Spleen (tissue), 11 donors: ENCODE measurements at regions not wholly inside any gene's neighbourhood (a gene's known extent, or its start where the extent isn't known, plus 50 kb on each side); places are given as distances from the start of the nearest gene placed in this dataset.

Experiments used
- DNase-seq: peaks from one replicate; pipeline ENCODE4 v3.0.0-alpha.2; 2020
- H3K27ac ChIP-seq, 8 donors: fragments of 200-600 bp; sonication (generic) in 7 of 8; 1 replicate in 4 of 8; 2 replicates in 4 of 8; pipeline versions ENCODE4 v1.5.0 to v1.8.0; 2016 to 2021; ENCODE audit warnings: inconsistent platforms in 4 of 8, mild to moderate bottlenecking in 4 of 8, moderate library complexity in 1 of 8
- H3K27me3 ChIP-seq, 7 donors: fragments of 200-600 bp; sonication (generic) in 6 of 7; replicated peaks in 1 of 7; 1 replicate in 4 of 7; 2 replicates in 3 of 7; pipeline versions ENCODE4 v1.5.0 to v1.8.0; 2016 to 2021; ENCODE audit warnings: inconsistent platforms in 3 of 7, mild to moderate bottlenecking in 1 of 7
- H3K36me3 ChIP-seq, 6 donors: fragments of 200-600 bp; sonication (generic) in 5 of 6; 1 replicate in 4 of 6; 2 replicates in 2 of 6; pipeline versions ENCODE4 v1.5.0 to v1.8.0; 2016 to 2021; ENCODE audit warnings: inconsistent platforms in 2 of 6
- H3K4me1 ChIP-seq, 6 donors: fragments of 200-600 bp; sonication (generic) in 5 of 6; 1 replicate in 3 of 6; 2 replicates in 3 of 6; pipeline versions ENCODE4 v1.5.0 to v1.8.0; 2016 to 2021; ENCODE audit warnings: inconsistent platforms in 3 of 6
- H3K4me3 ChIP-seq, 8 donors: fragments of 200-600 bp; sonication (generic) in 7 of 8; 1 replicate in 4 of 8; 2 replicates in 4 of 8; pipeline versions ENCODE4 v1.5.0 to v1.8.0; 2016 to 2021; ENCODE audit warnings: inconsistent platforms in 4 of 8, mild to moderate bottlenecking in 4 of 8, moderate library complexity in 2 of 8
- H3K9me3 ChIP-seq, 8 donors: fragments of 200-600 bp; sonication (generic) in 7 of 8; 1 replicate in 4 of 8; 2 replicates in 4 of 8; pipeline versions ENCODE4 v1.5.0 to v1.8.0; 2016 to 2021; ENCODE audit warnings: inconsistent platforms in 4 of 8
- POLR2A ChIP-seq, 3 donors: fragments of 450-650 bp; IDR thresholded peaks; one replicate each; pipeline ENCODE4 v1.5.1; 2017; ENCODE audit warnings: antibody characterized with exemption in 3 of 3, mild to moderate bottlenecking in 1 of 3
- POLR2AphosphoS5 ChIP-seq, 3 donors: sonication (generic); formaldehyde crosslinking; IDR thresholded peaks; one replicate each; pipeline ENCODE4 v1.5.1; 2017; ENCODE audit warnings: antibody characterized with exemption in 3 of 3
- WGBS, 5 donors: extraction: QIAGEN DNeasy Blood & Tissue Kit in 3 of 5; methylation state at CpG; one replicate each; pipeline versions ENCODE4 v1.1.5 to v1.1.7; 2013 to 2018; 5-methylcytosine and 5-hydroxymethylcytosine counted together
- intact Hi-C: fragments of 100-400 bp; cut with DNase I; formaldehyde crosslinking; loops from one replicate; pipeline ENCODE4 v1.15.0; 2023; ENCODE audit warnings: low total_unique reads
- TF ChIP-seq, protein P1 (sequence below), 11 experiments: fragments of 200-600 bp in 7 of 11; fragments of 450-650 bp in 4 of 11; sonication (generic) in 4 of 11; IDR thresholded peaks in 8 of 11; conservative IDR thresholded peaks in 3 of 11; 1 replicate in 7 of 11; 2 replicates in 4 of 11; pipeline versions ENCODE4 v1.4.0 to v1.8.0; 2016 to 2021; ENCODE audit warnings: antibody characterized with exemption in 11 of 11, inconsistent platforms in 4 of 11, mild to moderate bottlenecking in 1 of 11
- donor health status: healthy with polysubstance abuse.
- donor health status: DM: no; HTN: no; CAD: no; lungs with moderate emphysema.
- donor health status: DM: no; HTN: no; CAD: no.
- donor health status: Bipolar disorder and iron deficiency.
- donor health status: healthy.
- donor health status: DM: no; HTN: no; CAD: no.
- donor health status: DM: yes; HTN: yes; CAD: no.

DNA sequence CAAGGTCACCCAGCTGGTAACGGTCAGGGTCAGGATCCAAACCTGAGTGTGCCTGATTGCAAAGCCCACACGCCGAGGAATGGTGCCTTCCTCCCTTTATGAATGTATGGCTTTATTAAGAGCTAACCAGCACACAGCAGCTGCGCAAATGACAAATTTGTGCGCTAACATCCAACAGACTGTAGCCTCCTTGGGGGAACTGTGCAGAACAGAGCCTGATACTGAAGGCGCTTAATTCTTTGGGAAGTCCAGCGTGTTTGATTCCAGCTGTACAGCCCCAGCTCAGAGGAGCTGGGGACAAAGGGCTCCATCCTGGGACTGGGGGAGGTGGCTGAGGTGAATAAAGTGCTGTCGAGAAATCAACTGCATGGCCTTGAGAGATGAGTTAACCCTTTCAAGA, 75.7 kb upstream of the JARID2 start:
- Histone ChIP-seq H3K4me3 (no peak overlapping the region), H3K36me3 (no peaks in the 10 kb centered on the region), H3K9me3 (no peaks in the 10 kb centered on the region), H3K27me3 (no peaks in the 10 kb centered on the region), H3K27ac (no peak overlapping the region), H3K4me1 (no peaks in the 10 kb centered on the region)
- DNase-seq: no peak
- TF ChIP-seq, protein P1, sequence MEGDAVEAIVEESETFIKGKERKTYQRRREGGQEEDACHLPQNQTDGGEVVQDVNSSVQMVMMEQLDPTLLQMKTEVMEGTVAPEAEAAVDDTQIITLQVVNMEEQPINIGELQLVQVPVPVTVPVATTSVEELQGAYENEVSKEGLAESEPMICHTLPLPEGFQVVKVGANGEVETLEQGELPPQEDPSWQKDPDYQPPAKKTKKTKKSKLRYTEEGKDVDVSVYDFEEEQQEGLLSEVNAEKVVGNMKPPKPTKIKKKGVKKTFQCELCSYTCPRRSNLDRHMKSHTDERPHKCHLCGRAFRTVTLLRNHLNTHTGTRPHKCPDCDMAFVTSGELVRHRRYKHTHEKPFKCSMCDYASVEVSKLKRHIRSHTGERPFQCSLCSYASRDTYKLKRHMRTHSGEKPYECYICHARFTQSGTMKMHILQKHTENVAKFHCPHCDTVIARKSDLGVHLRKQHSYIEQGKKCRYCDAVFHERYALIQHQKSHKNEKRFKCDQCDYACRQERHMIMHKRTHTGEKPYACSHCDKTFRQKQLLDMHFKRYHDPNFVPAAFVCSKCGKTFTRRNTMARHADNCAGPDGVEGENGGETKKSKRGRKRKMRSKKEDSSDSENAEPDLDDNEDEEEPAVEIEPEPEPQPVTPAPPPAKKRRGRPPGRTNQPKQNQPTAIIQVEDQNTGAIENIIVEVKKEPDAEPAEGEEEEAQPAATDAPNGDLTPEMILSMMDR (IDR thresholded peaks at IDR 0.05 in 8 of 11, conservative IDR thresholded peaks at IDR 0.05 in 3 of 11): no peak
- no peak for TF ChIP-seq POLR2A (IDR thresholded peaks at IDR 0.05)
- TF ChIP-seq POLR2AphosphoS5 (IDR thresholded peaks at IDR 0.05): no peak
- intact Hi-C loops: no loop called here
- 87 to 93% (median 92%) methylated on average over 8 of the region's 8 CpGs for WGBS, 5 donors

DNA sequence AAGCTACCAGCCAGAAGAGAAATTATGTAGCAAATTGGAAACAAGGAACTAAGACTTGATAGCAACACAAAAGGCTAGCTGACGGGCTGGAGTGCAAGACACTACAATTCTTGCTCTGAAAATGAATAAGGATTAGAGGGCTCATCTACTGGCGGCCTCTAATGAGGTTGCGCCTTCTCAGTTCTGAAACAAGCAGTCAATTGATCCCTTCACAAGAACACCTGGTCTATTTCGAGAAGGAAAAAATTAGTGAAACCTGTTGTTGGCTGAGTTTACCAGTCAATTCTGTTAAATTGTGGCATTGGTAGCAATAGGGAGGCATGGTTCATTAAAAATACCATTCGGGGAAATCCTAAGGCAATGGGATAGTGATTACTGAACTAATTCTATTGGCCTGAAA, 74.8 kb upstream of the JARID2 start:
- Histone ChIP-seq H3K27me3 (no peaks in the 10 kb centered on the region), H3K4me1 (no peaks in the 10 kb centered on the region), H3K36me3 (no peaks in the 10 kb centered on the region), H3K4me3 (no peak overlapping the region), H3K9me3 (no peaks in the 10 kb centered on the region), H3K27ac (no peak overlapping the region)
- no peak for DNase-seq
- intact Hi-C loops: no loop called here
- 86 to 90% (median 88%) methylated on average over 5 of the region's 5 CpGs for WGBS, 5 donors
- TF ChIP-seq POLR2A (IDR thresholded peaks at IDR 0.05) (no peak), POLR2AphosphoS5 (IDR thresholded peaks at IDR 0.05) (no peak)
- TF ChIP-seq, protein P1 (IDR thresholded peaks at IDR 0.05 in 8 of 11, conservative IDR thresholded peaks at IDR 0.05 in 3 of 11): no peak

DNA sequence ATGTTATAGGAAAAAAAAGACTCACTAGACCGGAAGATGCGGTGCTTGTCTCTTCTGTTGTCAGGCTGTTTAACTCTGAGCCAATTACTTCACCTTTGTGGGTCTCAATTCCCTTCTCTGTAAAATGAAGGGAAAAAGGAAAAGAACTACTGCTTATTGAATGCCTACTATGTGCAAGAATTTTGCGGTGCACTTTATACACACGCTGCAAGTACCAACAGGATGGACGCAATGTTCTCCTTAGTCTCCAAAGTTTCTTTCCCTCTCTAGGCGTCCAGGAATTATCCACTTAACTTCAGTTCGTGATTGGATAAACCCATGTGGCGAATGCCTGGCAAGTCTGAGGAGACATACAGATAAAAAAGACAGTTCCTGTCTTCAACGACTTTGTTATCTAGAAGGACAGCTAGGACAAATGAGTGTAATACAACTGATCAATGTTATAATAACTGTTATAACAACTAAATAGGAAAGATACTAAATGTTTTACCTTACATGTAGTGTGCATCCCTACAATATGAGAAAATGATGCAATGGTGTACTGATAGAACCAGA, 69.0 kb upstream of the JARID2 start:
- H3K9me3 ChIP-seq: no peaks in the 10 kb centered on the region
- intact Hi-C loops: no loop called here
- 84 to 91% (median 90%) methylated on average over 9 of the region's 9 CpGs for WGBS, 5 donors
- no peaks in the 10 kb centered on the region for H3K4me1 ChIP-seq
- no peak overlapping the region for H3K27ac ChIP-seq
- DNase-seq: no peak
- no peak overlapping the region for H3K4me3 ChIP-seq
- TF ChIP-seq, protein P1 (IDR thresholded peaks at IDR 0.05 in 8 of 11, conservative IDR thresholded peaks at IDR 0.05 in 3 of 11): no peak
- no peak for TF ChIP-seq POLR2A (IDR thresholded peaks at IDR 0.05)
- no peak for TF ChIP-seq POLR2AphosphoS5 (IDR thresholded peaks at IDR 0.05)
- H3K27me3 ChIP-seq: no peaks in the 10 kb centered on the region
- no peaks in the 10 kb centered on the region for H3K36me3 ChIP-seq

DNA sequence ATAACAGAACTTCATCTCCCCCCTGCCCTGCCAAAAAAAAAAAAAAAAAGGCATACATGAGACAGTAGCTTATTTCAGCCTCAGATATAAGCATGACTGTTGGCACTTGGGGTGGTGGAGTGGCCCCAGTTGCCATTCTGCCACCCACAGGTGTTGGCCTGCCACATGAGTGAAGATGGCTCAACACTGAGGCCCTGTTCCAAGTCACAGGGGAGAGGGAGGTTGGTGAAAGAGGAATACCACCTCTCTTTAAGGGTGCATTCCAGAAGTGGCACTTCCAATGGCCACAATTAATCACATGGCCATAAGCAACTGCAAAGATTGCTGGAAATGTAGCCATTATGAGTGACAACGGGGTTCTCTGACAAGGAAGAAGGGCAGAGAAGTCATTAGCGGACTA, 61.9 kb upstream of the JARID2 start:
- Histone ChIP-seq H3K27ac (no peak overlapping the region), H3K4me1 (peaks cover 0 to 7% (median 0%) of the 10 kb centered on the region in 6 donors), H3K9me3 (no peaks in the 10 kb centered on the region), H3K36me3 (no peaks in the 10 kb centered on the region), H3K4me3 (no peak overlapping the region), H3K27me3 (no peaks in the 10 kb centered on the region)
- TF ChIP-seq POLR2AphosphoS5 (IDR thresholded peaks at IDR 0.05): no peak
- TF ChIP-seq POLR2A (IDR thresholded peaks at IDR 0.05): no peak
- TF ChIP-seq, protein P1 (IDR thresholded peaks at IDR 0.05 in 8 of 11, conservative IDR thresholded peaks at IDR 0.05 in 3 of 11): no peak
- DNase-seq: no peak
- intact Hi-C loops: no loop called here
- 82 to 93% (median 84%) methylated on average over 2 of the region's 2 CpGs for WGBS, 5 donors
